PC-3 (cell line): ENCODE measurements at regions not wholly inside any gene's neighbourhood (a gene's known extent, or its start where the extent isn't known, plus 50 kb on each side); places are given as distances from the start of the nearest gene placed in this dataset.

Experiments
- EZH2 ChIP-seq: fragments of 300-600 bp; sonication (generic); IDR thresholded peaks from one replicate; pipeline ENCODE4 v1.6.1; 2017; ENCODE audit warnings: antibody characterized with exemption, mild to moderate bottlenecking, low read length; ENCODE audit not compliant: unreplicated experiment
- TF ChIP-seq, protein P1 (sequence below): fragments of 300-600 bp; sonication (generic); conservative IDR thresholded peaks from 2 replicates; pipeline ENCODE4 v1.5.1; 2017; ENCODE audit warnings: antibody characterized with exemption, low read depth, mild to moderate bottlenecking, low read length

DNA sequence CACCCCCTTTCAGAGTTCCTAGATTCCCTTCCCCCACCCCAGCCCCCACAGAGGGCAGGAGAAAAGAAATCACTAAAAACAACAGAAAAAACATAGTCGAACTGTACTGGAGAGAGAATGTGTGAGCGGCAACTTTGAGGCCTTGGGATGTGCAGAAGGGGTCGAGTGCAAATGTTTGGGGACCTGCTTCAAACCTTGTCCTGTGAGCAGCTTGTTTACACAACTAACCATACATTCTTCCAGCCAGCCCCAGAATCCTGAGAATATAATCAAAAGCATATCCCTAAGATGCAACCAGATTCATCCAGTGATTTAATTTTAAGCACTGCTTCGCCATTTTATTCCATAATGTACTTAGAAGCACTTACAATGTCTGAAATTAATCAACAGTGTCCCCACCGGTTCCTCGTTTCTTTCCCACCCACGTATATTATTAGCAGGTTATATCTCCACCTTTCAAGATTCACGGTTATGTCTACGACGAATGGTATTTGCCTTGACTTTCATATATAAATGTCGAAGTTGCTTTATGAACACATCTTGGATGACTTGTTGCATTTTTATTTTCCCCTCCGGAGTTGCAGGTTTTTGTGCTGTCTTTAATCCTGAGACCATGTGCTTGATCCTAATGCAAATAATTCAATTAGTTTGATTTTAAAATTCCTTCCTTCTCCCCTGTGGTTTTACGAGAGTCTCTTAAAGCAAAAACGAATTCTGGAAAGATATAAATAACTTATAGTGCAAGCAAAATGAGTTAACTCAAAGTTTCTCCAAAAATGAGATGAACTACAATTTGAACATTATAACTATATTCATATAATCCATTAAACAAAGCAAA, 107.6 kb downstream of the ZIC5 start:
- TF ChIP-seq, protein P1, sequence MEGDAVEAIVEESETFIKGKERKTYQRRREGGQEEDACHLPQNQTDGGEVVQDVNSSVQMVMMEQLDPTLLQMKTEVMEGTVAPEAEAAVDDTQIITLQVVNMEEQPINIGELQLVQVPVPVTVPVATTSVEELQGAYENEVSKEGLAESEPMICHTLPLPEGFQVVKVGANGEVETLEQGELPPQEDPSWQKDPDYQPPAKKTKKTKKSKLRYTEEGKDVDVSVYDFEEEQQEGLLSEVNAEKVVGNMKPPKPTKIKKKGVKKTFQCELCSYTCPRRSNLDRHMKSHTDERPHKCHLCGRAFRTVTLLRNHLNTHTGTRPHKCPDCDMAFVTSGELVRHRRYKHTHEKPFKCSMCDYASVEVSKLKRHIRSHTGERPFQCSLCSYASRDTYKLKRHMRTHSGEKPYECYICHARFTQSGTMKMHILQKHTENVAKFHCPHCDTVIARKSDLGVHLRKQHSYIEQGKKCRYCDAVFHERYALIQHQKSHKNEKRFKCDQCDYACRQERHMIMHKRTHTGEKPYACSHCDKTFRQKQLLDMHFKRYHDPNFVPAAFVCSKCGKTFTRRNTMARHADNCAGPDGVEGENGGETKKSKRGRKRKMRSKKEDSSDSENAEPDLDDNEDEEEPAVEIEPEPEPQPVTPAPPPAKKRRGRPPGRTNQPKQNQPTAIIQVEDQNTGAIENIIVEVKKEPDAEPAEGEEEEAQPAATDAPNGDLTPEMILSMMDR: no peak
- TF ChIP-seq EZH2: no peak
